ENCODE measurements at regions not wholly inside any gene's neighbourhood (a gene's known extent, or its start where the extent isn't known, plus 50 kb on each side); places are given as distances from the start of the nearest gene placed in this dataset.

DNA sequence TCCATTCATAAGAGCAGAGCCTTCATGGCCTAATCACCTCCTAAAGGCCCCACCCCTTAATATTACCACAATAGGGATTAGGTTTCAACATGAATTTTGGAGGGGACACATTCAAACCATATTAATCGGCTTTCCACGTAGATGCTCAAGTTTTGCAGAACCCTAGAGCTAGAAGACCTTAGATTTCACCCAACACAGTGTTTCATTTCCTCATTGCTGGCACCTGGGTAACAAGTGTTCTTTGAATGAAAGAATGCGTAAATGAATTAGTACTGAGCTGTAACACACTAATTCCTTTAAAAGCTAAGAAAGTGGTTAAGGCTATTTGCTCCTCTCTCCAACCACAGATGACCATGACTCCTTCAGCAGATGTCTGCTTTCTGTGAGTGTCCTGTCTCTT is 252.5 kb downstream of the SMAD2 start (continued):
- TF ChIP-seq, protein P1, sequence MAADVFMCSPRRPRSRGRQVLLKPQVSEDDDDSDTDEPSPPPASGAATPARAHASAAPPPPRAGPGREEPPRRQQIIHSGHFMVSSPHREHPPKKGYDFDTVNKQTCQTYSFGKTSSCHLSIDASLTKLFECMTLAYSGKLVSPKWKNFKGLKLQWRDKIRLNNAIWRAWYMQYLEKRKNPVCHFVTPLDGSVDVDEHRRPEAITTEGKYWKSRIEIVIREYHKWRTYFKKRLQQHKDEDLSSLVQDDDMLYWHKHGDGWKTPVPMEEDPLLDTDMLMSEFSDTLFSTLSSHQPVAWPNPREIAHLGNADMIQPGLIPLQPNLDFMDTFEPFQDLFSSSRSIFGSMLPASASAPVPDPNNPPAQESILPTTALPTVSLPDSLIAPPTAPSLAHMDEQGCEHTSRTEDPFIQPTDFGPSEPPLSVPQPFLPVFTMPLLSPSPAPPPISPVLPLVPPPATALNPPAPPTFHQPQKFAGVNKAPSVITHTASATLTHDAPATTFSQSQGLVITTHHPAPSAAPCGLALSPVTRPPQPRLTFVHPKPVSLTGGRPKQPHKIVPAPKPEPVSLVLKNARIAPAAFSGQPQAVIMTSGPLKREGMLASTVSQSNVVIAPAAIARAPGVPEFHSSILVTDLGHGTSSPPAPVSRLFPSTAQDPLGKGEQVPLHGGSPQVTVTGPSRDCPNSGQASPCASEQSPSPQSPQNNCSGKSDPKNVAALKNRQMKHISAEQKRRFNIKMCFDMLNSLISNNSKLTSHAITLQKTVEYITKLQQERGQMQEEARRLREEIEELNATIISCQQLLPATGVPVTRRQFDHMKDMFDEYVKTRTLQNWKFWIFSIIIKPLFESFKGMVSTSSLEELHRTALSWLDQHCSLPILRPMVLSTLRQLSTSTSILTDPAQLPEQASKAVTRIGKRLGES (CRISPR knock-in tag; IDR thresholded peaks at IDR 0.05; ENCODE audit: borderline replicate concordance), result no peak
- no peak for TF ChIP-seq ZC3H4 (CRISPR knock-in tag; IDR thresholded peaks at IDR 0.05; ENCODE audit: borderline replicate concordance)
- no peak for TF ChIP-seq BRD4 (CRISPR knock-in tag; IDR thresholded peaks at IDR 0.05)
- no peak for TF ChIP-seq TP53 (CRISPR knock-in tag; conservative IDR thresholded peaks at IDR 0.05)
- no peak for TF ChIP-seq ZNF562 (CRISPR knock-in tag; IDR thresholded peaks at IDR 0.05; ENCODE audit: borderline replicate concordance)
- TF ChIP-seq, protein P2, sequence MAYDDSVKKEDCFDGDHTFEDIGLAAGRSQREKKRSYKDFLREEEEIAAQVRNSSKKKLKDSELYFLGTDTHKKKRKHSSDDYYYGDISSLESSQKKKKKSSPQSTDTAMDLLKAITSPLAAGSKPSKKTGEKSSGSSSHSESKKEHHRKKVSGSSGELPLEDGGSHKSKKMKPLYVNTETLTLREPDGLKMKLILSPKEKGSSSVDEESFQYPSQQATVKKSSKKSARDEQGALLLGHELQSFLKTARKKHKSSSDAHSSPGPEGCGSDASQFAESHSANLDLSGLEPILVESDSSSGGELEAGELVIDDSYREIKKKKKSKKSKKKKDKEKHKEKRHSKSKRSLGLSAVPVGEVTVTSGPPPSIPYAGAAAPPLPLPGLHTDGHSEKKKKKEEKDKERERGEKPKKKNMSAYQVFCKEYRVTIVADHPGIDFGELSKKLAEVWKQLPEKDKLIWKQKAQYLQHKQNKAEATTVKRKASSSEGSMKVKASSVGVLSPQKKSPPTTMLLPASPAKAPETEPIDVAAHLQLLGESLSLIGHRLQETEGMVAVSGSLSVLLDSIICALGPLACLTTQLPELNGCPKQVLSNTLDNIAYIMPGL (CRISPR knock-in tag; IDR thresholded peaks at IDR 0.05; ENCODE audit: borderline replicate concordance in 1 of 2, low read depth in 1 of 2), result no peak
- TF ChIP-seq, protein P3, sequence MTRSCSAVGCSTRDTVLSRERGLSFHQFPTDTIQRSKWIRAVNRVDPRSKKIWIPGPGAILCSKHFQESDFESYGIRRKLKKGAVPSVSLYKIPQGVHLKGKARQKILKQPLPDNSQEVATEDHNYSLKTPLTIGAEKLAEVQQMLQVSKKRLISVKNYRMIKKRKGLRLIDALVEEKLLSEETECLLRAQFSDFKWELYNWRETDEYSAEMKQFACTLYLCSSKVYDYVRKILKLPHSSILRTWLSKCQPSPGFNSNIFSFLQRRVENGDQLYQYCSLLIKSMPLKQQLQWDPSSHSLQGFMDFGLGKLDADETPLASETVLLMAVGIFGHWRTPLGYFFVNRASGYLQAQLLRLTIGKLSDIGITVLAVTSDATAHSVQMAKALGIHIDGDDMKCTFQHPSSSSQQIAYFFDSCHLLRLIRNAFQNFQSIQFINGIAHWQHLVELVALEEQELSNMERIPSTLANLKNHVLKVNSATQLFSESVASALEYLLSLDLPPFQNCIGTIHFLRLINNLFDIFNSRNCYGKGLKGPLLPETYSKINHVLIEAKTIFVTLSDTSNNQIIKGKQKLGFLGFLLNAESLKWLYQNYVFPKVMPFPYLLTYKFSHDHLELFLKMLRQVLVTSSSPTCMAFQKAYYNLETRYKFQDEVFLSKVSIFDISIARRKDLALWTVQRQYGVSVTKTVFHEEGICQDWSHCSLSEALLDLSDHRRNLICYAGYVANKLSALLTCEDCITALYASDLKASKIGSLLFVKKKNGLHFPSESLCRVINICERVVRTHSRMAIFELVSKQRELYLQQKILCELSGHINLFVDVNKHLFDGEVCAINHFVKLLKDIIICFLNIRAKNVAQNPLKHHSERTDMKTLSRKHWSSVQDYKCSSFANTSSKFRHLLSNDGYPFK (CRISPR knock-in tag; IDR thresholded peaks at IDR 0.05; ENCODE audit: borderline replicate concordance), result no peak
- no peak for TF ChIP-seq MED8 (CRISPR knock-in tag; IDR thresholded peaks at IDR 0.05; ENCODE audit: insufficient replicate concordance)
- TF ChIP-seq ZNF33B (CRISPR knock-in tag; IDR thresholded peaks at IDR 0.05), result no peak
- TF ChIP-seq SMARCC2 (IDR thresholded peaks at IDR 0.05), result no peak
- no peak for TF ChIP-seq MYNN (CRISPR knock-in tag; IDR thresholded peaks at IDR 0.05; ENCODE audit: low read depth)
